ENCODE measurements at regions not wholly inside any gene's neighbourhood (a gene's known extent, or its start where the extent isn't known, plus 50 kb on each side); places are given as distances from the start of the nearest gene placed in this dataset.

DNA sequence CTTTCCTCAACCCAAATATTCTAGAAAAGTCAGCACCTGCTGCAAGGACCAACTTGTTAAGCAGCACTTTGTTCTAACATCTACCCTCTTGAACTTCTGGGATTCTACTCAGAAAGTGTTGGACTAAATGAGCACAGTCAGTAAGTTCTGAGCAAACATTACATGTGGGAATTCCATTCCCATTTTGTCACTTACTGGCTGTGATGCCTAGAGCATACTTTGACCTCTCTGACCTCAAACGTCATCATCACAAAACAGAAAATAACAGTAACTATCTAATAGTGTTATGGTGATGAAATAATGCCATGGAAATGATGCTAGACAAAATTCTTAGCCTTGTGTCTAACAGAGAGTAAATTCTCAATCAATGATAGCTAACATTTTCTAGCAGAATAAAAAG lies 829.4 kb downstream of the EPHA7 start:
- no peak for DNase-seq

DNA sequence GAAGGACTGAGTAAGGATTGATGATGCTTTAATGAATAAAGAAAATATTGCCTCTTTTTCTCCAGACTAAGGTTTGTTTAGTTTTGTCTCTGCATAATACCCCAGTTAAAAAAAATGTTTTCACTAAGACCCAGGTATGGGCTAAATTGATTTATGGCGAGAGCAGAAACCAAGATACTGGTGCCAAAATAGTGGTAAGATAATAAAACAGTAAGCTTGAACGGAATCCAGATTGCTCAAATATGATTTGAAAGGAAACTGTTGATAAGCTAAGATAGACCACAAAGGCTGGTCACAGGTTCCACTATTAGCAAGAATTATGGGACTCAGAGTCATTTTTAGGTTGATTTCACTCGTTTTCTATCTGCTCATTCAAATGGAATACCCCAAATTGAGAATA lies 831.2 kb downstream of the EPHA7 start:
- DNase-seq = no peak

DNA sequence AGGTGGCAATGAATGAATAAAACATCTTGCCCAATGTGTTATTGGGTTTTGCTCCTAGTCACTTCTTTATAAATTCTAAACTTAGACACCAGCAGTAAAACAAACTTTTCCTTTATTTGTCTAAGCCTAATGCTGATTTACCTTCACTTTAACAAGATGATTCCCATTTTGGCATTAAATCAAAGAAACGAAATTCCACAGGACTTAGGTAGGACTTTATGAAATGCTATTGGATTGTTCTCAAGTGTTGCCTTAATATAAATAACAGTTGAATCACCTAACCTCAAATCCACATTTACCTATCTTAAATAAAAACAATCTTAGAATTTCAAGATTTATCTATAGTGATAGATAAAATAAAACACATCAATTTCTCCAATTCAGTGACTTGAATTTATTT lies 831.8 kb downstream of the EPHA7 start:
- no peak for DNase-seq

GRCh38 chr6:92586236-92586977 lies 833.0 kb downstream of the EPHA7 start:
- no peak for DNase-seq

DNA sequence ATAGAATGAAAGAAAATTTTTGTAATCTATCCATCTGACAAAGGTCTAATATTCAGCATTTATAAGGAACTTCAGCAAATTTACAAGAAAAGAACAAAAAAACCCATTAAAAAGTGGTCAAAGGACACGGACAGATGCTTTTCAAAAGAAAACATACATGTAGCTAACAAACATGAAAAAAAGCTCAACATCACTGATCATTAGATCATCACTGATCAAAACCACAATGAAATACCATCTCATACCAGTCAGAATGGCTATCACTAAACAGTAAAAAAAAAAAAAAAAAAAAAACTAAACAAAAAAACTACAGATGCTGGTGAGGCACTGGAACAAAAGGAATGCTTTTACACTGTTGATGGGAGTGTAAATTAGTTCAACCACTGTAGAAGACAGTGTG lies 837.1 kb downstream of the EPHA7 start:
- no peak for DNase-seq

DNA sequence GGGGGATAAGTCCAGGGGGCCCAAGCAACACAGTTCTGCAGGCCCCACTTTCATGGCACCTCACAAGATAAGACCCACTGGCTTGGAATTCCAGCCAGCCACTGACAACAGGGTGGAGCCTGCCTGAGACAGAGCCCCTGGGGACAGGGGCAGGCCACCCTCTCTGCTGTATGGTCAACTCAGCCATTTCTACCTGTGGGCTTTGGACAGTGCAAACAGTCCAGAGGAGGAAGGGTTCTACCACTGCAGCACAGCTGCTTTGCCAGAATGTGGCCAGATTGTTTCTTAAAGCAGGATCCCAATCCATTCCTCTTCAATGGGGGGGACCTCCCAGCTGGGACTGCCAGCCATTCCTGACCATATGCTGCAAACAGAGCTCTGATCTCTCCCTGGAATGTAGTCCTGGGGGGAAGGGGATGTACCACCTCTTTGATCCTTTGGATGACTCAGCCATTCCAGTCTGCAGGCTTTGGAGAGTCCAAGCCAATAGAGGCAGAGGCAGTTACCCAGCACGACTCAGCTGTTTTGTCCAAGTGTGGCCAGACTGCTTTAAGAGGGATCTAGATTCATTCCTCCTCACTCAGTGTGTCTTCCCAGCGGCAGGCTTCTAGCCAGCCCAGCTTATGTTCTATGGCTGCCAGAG lies 842.2 kb downstream of the EPHA7 start:
- no peak for DNase-seq

- DNase-seq = no peak
Observed at GRCh38 chr6:92568541-92568940, 850.8 kb downstream of the EPHA7 start.

DNA sequence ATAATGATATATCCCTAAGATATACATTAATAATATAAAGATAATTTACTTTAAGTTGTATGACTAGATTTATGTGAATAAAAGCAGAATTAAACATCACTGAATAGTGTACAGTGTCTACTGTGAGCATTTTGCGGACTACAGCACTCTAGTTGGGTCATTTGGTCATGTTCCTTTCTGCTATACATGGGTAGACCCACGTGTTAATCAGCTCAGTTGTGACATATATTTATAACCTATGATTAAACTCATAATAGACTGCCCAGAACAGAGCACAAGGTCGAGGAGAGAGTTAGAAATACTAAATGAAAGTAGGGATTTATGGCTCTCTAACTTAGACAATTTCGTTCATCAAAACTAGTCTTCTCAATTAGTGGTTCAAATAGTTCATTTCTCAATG lies 852.7 kb downstream of the EPHA7 start:
- DNase-seq = no peak

- no peak for DNase-seq
Observed at GRCh38 chr6:92564376-92564775, 855.0 kb downstream of the EPHA7 start.

DNA sequence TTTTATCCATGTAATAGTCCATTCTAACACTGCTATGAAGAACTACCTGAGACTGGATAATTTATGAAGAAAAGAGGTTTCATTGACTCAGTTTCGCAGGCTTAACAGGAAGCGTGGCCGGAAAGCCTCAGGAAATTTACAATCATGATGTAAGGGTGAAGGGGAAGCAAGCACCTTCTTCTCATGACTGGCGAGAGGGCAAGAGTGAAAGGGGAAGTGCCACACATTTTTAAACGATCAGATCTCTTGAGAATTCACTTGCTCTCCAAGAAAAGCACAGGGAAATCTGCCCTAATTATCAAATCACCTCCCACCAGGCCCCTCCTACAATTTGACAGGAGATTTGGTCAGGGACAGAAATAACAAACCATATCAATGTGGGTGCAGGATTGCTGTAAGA lies 859.7 kb downstream of the EPHA7 start:
- no peak for DNase-seq

- no peak for DNase-seq
Observed at GRCh38 chr6:92559003-92559402, 860.4 kb downstream of the EPHA7 start.

GRCh38 chr6:92550501-92550900 lies 868.9 kb downstream of the EPHA7 start:
- DNase-seq = no peak

- no peak for DNase-seq
Observed at GRCh38 chr6:92545861-92546260, 873.5 kb downstream of the EPHA7 start.

DNA sequence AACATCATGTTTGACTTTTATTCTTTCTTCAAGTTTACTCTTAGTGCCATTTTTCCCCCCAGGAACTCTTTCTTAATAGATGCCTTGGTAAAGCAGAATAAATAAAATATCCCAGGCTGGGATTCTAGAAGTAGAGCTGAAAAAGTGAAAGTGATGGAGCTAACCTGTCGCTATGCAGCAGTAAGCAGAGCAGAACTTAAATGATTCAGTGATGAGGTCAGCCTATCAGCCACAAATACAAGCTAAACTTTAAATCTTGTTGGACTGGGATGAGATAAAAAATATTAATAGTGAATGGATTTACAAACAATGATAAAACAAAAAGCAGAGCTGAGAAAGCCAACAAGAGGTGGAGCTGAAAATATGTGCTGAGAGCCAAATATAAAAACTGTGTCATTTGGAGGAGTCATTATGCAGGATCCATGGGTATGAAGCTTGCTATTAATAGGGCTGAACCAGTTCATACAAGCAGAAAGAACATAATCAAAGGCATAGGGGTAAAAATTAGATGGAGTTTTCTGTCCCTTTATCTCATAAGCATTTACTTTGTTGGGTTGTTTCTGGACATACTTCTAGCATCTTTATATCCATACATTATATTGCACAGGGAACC lies 877.8 kb downstream of the EPHA7 start:
- DNase-seq = no peak

- no peak for DNase-seq
Observed at GRCh38 chr6:92538926-92539325, 880.4 kb downstream of the EPHA7 start.

DNA sequence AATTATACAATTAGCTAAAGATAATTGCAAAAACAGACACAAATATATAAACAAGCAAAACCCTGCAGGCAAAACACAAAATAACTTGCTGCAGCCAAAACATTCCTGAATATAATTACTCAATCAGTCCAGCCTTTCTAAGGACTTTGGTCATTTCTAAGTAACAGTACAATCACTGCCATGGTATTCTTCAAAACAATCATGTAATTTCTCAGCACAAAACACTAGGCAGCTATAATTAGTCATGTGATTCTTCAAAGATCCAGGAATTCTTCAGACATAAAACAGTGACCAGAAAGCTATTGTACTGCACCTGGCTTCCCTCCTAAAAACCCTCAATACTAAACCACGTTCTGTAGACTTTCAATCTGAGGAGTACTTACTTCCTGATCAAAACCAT lies 881.1 kb downstream of the EPHA7 start:
- DNase-seq = no peak

DNA sequence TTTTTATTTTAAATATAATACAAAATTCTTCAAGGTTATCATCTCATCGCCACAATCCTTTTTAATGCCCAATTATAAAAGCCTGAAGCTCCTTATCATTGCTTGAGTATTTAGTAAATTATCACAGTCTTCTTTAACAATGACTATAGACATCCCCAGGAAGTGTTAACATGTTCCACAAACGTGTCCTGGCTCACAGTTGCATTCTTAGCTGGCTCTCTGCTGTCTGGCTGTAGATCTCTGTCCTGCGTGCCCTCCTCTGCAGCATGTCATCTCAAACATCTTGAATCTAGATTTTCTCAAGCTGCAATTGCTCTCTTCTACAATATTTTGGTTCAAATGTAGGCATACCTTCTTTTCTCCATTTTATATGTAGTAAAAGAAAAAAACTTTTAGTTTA lies 885.2 kb downstream of the EPHA7 start:
- no peak for DNase-seq

GRCh38 chr6:92522589-92522988 lies 896.8 kb downstream of the EPHA7 start:
- no peak for DNase-seq

DNA sequence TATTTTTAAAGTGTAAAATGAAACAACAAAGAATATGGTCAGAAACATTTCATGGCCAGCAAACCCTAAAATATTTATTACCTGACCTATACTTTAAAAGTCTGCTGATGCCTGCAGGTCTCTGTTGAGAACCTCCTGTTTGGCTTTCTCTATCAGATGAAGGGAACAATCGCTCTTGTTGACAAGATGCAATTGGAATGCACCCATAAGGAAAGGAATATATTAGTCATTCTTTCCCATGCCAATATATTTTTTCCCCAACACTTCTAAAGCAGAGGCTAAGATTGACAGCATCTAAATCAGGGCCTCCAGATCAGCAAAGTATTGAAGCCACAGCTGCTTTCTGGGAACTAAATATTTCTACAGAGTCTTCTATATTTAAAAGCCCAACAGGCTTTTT lies 897.8 kb downstream of the EPHA7 start:
- no peak for DNase-seq

DNA sequence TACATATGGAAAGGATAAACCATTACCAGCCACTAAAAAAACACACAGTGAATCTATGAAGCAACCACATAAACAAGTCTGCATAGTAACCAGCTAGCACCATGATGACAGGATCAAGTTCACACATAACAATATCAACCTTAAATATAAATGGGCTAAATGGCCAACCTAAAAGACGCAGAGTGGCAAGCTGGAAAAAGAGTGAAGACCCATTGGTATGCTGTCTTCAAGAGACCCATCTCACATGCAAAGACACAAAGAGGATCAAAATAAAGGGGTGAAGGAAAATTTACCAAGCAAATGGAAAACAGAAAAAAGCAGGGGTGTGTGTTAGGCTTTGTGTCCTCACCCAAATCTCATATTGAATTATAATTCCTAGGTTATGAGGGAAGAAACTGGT lies 909.2 kb downstream of the EPHA7 start:
- DNase-seq = no peak

DNA sequence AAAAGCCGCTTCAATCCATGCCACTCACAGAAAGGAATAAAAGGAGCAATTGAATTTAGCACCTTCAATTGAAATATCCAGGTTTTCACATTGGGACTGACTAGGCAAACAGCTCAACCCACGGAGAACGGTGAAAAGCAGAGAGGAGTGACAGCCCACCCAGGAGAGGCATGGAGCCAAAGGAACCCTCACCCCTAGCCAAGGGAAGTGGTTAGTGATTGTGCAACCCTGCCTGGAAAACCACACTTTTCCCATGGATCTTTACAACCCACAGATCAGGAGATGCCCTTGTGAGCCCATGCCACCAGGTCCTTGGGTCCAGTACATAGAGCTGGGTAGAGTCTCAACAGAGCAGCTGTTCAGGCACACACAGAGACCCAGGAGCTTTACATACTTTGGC lies 911.8 kb downstream of the EPHA7 start:
- no peak for DNase-seq

- no peak for DNase-seq
Observed at GRCh38 chr6:92504509-92504908, 914.9 kb downstream of the EPHA7 start.

DNA sequence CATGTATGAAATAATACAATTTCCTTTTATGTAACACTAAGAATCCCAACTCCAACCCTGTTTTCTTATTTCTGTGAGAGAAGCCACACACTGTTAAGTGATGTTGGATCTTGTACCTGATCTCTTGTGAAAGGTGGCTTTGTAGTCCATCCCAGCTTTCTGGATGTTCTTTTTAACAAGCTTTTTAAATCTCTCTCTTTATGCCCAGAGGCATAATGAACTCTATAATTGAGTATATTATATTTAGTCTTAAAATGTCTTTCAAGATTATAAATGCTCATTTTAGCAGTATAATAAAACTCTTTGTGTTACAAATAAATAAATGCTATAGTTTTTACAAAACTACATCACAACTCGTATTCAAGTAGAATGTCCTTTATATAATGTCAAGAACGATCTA lies 922.1 kb downstream of the EPHA7 start:
- DNase-seq = no peak

GRCh38 chr6:92496527-92496926 lies 922.8 kb downstream of the EPHA7 start:
- DNase-seq = no peak

- DNase-seq = no peak
Observed at GRCh38 chr6:92495242-92495641, 924.1 kb downstream of the EPHA7 start.
